ENCODE measurements at regions not wholly inside any gene's neighbourhood (a gene's known extent, or its start where the extent isn't known, plus 50 kb on each side); places are given as distances from the start of the nearest gene placed in this dataset.

GRCh38 chr6:8213995-8214394, 111.6 kb upstream of the EEF1E1 start:
- TF ChIP-seq EP300 (IDR thresholded peaks at IDR 0.05) (no peak), CTCF (IDR thresholded peaks at IDR 0.05) (no peak), POLR2A (IDR thresholded peaks at IDR 0.05) (no peak), POLR2AphosphoS5 (IDR thresholded peaks at IDR 0.05) (no peak)
